Activated naive CD8-positive, alpha-beta T cell treated with anti-CD3 and anti-CD28 coated beads, Interleukin-2, amount 10 ng/mL, durations not matched to agents 7 days and 5 days (primary cell): ENCODE measurements at regions not wholly inside any gene's neighbourhood (a gene's known extent, or its start where the extent isn't known, plus 50 kb on each side); places are given as distances from the start of the nearest gene placed in this dataset.

Source experiments
- ATAC-seq: fragments of 150-1000 bp; cut with Tn5 transposase; one replicate; pipeline ENCODE4 v1.10.0; 2021; ENCODE audit warnings: low read depth, moderate library complexity
- POLR2A ChIA-PET: fragments of 350-600 bp; sonication (Branson Sonifier 250); formaldehyde crosslinking; loops from one replicate; lab custom pipeline; 2021; ENCODE audit warnings: antibody characterized with exemption; lab: Charles Lee
- DNase-seq: peaks from one replicate; pipeline ENCODE4 v3.0.0; 2021
- H3K27ac Mint-ChIP-seq: one replicate; pipeline ENCODE4 v1.8.0; 2022; ENCODE audit warnings: mild to moderate bottlenecking, mixed read lengths
- H3K27me3 Mint-ChIP-seq: one replicate; pipeline ENCODE4 v1.8.0; 2022; ENCODE audit warnings: mild to moderate bottlenecking, moderate library complexity, mixed read lengths
- H3K36me3 Mint-ChIP-seq: one replicate; pipeline ENCODE4 v1.8.0; 2021; ENCODE audit warnings: mild to moderate bottlenecking, mixed read lengths
- H3K4me1 Mint-ChIP-seq: one replicate; pipeline ENCODE4 v1.8.0; 2021; ENCODE audit warnings: mixed read lengths
- H3K4me3 Mint-ChIP-seq: one replicate; pipeline ENCODE4 v1.8.0; 2022; ENCODE audit warnings: mild to moderate bottlenecking, moderate library complexity, mixed read lengths
- H3K9me3 Mint-ChIP-seq: one replicate; pipeline ENCODE4 v1.8.0; 2021; ENCODE audit warnings: mixed read lengths

DNA sequence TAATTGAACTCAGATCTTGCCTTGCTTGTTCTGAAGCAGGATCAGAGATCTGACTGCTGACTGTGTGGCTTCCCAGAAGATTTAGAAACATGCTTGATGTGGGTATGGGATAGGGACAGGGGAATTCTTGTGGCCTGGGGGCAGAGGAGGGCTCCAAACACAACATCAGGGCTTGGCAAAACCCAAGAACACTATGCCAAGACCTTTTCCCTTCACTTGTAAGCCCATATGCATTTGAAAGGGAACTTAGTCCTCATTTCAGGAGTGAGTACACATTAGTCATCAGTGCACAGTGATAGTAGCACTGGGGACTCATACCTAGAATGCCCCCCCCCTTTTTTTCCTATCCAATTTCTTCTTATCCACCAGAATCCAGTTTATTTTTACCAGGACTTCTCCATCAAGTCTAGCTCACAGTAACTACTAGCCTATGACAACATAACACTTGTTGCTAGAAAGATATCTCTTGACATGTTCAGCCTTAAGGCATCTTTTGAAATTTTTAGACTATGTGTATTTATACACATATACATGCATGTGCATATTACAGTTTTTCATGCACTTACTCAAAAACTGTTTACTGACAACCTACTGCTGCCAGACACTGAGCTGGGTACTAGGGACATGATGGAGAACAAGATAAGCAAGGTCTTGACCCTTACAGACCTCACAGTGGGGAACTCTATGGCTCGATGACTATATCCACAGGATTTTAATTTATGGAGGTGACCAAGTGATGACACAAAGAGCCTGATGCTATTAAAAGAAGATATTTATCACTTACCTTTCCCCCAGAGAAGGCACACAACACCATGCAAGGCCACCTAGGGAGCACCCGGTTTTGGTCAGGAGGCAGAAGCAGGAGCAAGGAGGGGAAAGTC, 158.3 kb upstream of the MAP3K1 start:
- no peaks in the 10 kb centered on the region for H3K36me3 Mint-ChIP-seq
- H3K9me3 Mint-ChIP-seq = no peaks in the 10 kb centered on the region
- DNase-seq = no peak
- H3K27ac Mint-ChIP-seq = no peak overlapping the region
- peaks cover 2% of the 10 kb centered on the region for H3K4me1 Mint-ChIP-seq
- H3K27me3 Mint-ChIP-seq = peaks cover 4% of the 10 kb centered on the region
- H3K4me3 Mint-ChIP-seq = no peak overlapping the region
- POLR2A ChIA-PET = no interaction called here
- no peak for ATAC-seq

DNA sequence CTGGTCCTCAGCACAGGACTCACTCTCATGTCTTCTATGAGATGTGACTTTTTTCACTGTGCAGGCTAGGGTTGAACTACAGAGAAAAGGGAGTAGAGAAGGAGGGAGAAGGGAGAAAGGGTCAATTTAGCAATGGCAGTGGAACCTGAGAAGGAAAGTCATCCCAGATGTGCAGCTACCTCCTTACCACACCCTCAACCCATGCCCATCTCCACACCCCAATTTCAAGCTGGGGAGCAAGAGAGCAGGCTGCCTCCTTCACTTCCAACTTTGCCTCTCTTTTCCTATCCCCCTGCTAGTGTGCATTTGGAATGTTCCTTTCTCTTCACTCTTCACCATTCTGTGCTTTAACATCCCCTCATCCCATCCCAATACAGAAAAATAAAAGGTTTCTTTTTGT, 163.5 kb upstream of the MAP3K1 start:
- Mint-ChIP-seq H3K4me3 (no peak overlapping the region), H3K36me3 (no peaks in the 10 kb centered on the region), H3K27me3 (peaks cover 4% of the 10 kb centered on the region), H3K27ac (no peak overlapping the region), H3K9me3 (peaks cover 2% of the 10 kb centered on the region), H3K4me1 (peaks cover 2% of the 10 kb centered on the region)
- ATAC-seq = no peak
- POLR2A ChIA-PET = no interaction called here
- no peak for DNase-seq

DNA sequence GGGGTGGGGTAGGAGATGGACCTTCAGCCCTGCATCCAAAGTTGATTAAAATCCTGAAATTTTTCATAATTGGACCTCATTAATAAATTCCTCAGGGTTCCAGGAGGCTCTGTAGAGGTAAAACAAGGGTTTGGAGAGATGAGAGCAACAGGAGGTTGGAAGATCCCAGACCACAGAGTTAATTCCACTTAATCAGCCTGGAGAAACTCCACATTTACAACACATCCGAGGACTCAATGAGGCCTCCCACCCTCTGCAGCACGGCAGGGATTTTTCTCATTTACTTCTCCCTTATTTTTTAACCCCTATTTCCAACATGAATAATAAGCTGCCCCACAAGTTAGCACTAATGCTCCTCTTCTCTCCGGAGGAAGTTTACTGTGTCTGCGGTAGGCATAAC, 165.0 kb upstream of the MAP3K1 start:
- no peak for DNase-seq
- peaks cover 3% of the 10 kb centered on the region for H3K4me1 Mint-ChIP-seq
- H3K36me3 Mint-ChIP-seq = no peaks in the 10 kb centered on the region
- peaks cover 4% of the 10 kb centered on the region for H3K27me3 Mint-ChIP-seq
- no peak overlapping the region for H3K27ac Mint-ChIP-seq
- no peak for ATAC-seq
- peaks cover 2% of the 10 kb centered on the region for H3K9me3 Mint-ChIP-seq
- H3K4me3 Mint-ChIP-seq = no peak overlapping the region
- POLR2A ChIA-PET = no interaction called here

DNA sequence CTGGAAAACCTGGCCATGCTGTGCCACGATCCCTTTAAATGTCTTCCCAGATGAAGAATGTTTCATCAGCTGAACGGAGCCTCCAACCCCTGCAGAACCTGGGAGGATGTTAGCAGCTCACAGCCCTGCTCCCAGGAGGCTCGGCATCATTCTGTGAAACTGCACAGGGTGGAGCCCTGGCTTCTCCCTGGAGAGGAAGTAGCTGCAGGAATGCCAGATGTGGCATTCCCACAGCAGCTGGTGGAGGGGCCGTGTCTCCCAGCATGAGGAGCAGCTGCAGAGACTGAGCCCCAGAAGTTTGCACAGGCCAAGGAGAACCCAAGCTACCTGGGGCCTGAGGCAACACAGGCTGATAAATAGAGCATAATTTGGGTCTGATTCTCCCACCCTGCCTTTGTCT, 165.8 kb upstream of the MAP3K1 start:
- Mint-ChIP-seq H3K4me1 (peaks cover 3% of the 10 kb centered on the region), H3K27ac (no peak overlapping the region), H3K9me3 (peaks cover 2% of the 10 kb centered on the region), H3K27me3 (peaks cover 4% of the 10 kb centered on the region), H3K36me3 (no peaks in the 10 kb centered on the region), H3K4me3 (no peak overlapping the region)
- no peak for ATAC-seq
- DNase-seq = no peak
- POLR2A ChIA-PET = no interaction called here

DNA sequence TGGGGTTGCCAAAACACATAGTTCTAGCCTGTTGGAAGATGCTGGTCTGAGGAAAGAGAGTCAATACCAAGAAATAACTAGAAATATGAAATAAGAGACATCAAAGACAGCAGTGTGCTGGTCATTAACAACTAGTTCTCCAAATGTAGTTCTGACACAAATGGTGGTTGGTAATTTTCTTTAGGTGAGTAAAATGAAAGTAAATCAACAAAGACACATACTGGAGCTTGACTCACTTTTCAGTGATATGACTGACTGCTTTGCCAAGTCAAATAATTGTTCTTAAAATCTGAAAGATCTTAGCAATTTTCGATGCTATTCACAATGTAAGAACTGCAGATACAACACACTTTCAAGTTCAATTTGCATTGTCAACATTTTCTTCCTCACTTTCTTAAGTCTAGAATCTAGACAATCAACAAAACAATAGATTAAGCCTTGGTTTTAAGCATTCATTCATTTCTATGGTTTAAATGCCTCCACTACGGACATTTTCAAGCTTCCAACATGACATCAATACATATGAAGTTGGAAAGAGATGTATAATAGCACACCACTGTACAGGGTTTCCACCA, 166.8 kb upstream of the MAP3K1 start:
- no peak overlapping the region for H3K27ac Mint-ChIP-seq
- ATAC-seq = no peak
- no peak overlapping the region for H3K4me3 Mint-ChIP-seq
- peaks cover 2% of the 10 kb centered on the region for H3K27me3 Mint-ChIP-seq
- peaks cover 3% of the 10 kb centered on the region for H3K4me1 Mint-ChIP-seq
- H3K9me3 Mint-ChIP-seq = peaks cover 2% of the 10 kb centered on the region
- no peak for DNase-seq
- H3K36me3 Mint-ChIP-seq = no peaks in the 10 kb centered on the region
- POLR2A ChIA-PET = no interaction called here

DNA sequence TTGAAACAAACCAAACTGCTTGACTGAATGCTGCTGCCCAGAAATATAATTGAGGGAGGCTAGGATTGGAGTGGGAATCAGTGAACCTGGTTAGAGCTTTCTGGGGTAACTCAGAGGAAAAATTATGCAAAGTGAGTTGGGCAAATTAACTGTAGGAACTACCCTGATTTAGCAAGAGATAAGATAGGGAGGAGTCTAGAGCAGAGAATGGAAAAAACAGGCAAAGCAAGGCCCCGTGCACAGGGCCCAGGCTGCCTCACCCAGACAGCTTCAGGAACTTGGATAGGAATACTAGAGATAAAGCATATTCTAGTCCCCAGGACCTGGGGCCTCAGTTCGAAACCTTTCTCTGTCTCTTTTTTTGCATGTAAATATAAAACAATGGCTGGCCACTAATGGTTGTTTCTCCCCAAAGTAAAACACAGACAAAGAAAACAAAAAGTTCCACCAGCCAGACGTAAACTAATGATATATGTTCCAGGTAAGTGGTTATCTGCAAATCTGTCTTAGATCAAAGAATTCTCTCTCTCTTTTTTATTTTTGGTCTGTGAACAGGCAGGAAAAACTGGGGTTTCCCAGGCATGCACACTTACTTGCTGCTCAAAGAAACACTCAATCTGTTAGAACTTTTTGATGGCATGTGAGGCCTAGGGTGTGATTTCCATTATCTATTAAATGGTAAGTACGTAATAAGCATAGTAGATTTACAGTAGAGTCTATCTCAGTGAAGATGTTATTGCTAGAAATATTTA, 168.1 kb upstream of the MAP3K1 start:
- Mint-ChIP-seq H3K4me1 (peaks cover 3% of the 10 kb centered on the region), H3K9me3 (peaks cover 2% of the 10 kb centered on the region), H3K4me3 (no peak overlapping the region), H3K27ac (no peak overlapping the region), H3K27me3 (no peaks in the 10 kb centered on the region), H3K36me3 (no peaks in the 10 kb centered on the region)
- ATAC-seq (no peak), DNase-seq (no peak)
- POLR2A ChIA-PET = no interaction called here

DNA sequence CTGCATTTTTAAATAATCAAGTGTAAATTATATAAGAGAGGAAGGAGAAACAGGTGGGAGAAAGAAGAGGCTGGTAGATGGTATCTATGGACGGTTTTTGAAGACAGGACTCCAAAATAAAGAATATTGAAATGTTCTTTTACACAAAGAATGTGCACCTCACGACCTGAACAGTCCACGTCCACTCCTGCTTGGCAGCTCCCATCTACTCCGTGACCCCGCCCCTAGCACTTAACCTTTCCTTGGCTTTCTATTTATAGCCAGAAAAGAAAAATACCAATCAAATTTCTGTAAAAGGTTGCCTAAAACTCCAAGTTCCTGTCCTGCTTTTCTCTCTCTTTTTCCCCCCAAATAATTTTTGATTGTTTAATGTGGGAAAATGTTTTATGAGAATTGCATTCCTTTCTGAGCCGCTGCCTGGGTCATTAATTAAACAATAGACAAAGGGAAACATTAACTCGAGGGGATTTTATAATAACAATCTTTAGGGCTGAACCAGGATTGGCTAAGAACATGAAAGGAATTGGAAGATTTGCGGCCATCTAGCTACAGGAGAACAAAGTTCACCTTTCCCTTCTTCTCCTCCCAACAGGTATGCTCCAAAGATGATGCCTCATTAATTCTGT, 173.6 kb upstream of the MAP3K1 start:
- H3K9me3 Mint-ChIP-seq = no peaks in the 10 kb centered on the region
- H3K27me3 Mint-ChIP-seq = peaks cover 10% of the 10 kb centered on the region
- no peak overlapping the region for H3K27ac Mint-ChIP-seq
- ATAC-seq = no peak
- no peak overlapping the region for H3K4me3 Mint-ChIP-seq
- no peaks in the 10 kb centered on the region for H3K36me3 Mint-ChIP-seq
- POLR2A ChIA-PET = no interaction called here
- DNase-seq = no peak
- no peaks in the 10 kb centered on the region for H3K4me1 Mint-ChIP-seq

DNA sequence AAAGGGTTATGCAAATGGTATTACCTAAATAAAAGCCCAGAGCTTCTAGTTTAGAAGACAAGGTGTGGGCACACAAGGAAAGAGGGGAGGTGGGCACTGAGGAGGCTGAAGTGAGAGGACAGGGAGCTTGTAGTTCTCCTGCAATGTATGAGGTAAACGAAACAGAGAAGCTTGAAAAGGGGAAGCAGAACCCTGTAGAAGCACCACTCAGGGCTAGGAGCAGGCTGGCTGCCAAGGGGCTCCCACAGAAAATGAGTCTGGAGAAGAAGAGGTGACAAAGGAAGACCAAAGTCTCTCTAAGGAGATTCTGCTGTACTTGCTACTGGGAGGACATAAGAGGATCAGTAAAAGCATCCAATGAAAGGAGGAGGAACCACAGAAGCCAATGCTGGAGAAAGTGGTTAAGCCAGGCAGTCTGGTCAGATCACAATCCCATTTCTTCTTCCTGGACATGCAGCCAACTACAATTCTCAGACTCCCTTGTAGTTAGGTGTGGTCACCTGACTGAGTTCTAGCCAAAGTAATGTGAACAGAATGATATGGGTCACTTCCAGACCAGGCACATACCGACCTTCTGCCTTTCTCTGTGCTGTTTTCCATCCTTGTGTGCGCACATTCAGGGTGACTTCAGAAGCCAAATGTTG, 174.5 kb upstream of the MAP3K1 start:
- H3K27me3 Mint-ChIP-seq = peaks cover 10% of the 10 kb centered on the region
- no peaks in the 10 kb centered on the region for H3K36me3 Mint-ChIP-seq
- POLR2A ChIA-PET = no interaction called here
- no peak overlapping the region for H3K27ac Mint-ChIP-seq
- no peaks in the 10 kb centered on the region for H3K4me1 Mint-ChIP-seq
- H3K9me3 Mint-ChIP-seq = no peaks in the 10 kb centered on the region
- H3K4me3 Mint-ChIP-seq = no peak overlapping the region
- ATAC-seq (no peak), DNase-seq (no peak)

DNA sequence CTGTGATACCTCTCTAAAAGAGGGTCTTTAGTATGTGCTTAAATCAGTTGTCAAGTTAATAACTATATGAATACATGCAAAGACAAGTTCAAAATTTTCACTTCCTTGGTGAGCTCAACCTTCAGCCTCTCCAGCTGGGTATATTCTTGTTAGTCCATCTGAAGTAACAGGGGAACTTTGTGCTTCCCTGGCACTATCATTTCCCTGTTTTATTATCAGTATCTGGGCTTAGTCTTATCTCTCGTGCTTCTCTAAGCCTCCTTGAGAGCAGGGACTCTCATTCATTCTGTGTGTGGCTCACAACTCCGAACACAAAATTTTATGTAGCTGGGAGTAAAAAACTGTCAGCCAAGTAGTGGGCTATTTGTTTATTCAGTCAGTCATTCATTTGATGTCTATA, 175.9 kb upstream of the MAP3K1 start:
- H3K36me3 Mint-ChIP-seq = no peaks in the 10 kb centered on the region
- H3K4me3 Mint-ChIP-seq = no peak overlapping the region

DNA sequence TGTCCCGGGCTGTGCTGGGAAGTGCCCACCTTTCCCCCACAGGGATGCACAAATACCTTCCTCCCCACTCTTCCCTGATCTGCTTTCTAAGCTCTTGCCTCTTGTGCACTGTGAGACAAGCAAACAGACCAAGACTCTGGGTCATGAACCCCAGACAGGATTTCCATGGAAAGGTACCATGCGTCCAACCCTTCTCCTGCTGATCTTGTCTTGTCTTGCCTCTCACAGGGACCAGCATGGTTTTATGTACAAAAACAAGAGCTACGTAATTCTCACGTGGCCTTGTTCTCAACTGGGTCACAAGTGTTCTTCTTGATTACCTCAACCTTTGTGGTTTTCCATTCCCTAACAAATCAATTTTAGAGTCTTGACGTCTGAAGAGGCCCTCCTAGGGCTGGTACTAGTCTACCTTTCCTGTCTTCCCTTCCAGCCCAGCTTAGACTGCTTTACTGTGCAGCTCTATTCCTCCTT, 176.5 kb upstream of the MAP3K1 start:
- no peak for ATAC-seq
- Mint-ChIP-seq H3K4me3 (no peak overlapping the region), H3K27me3 (peaks cover 10% of the 10 kb centered on the region), H3K36me3 (no peaks in the 10 kb centered on the region), H3K9me3 (no peaks in the 10 kb centered on the region), H3K27ac (no peak overlapping the region), H3K4me1 (no peaks in the 10 kb centered on the region)
- no peak for DNase-seq
- POLR2A ChIA-PET = no interaction called here

More for the DNA sequence above, 175.9 kb upstream of the MAP3K1 start:
- no peak for DNase-seq
- Mint-ChIP-seq H3K4me1 (no peaks in the 10 kb centered on the region), H3K27me3 (peaks cover 10% of the 10 kb centered on the region), H3K9me3 (no peaks in the 10 kb centered on the region), H3K27ac (no peak overlapping the region)
- POLR2A ChIA-PET = no interaction called here
- ATAC-seq = no peak

DNA sequence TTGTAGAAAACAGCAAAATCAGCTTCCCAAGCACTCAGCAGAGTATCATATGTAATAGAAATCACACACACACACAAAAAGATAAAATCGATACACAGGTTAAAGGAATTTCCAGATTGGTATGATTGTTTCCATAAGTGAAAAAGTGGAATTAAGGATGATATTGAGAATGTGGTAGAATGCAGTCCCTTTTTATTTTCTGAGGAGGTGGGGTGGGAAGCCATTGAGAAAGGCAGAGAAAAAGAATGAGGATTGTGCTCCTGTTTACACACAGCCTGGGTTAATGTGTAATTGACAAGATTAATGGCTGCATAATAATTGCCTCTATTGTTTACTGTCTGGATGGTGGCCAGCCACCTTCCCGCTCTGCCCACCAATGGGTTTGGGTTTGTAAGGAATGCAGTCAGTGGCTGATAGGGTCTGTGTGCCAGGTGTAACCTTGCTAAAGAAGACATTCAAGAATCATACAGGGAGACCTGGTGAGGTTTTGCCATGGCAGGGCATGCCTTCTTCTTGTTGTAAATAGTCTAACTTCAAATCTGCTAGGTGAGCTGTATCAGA, 177.2 kb upstream of the MAP3K1 start:
- Mint-ChIP-seq H3K4me1 (no peaks in the 10 kb centered on the region), H3K27me3 (peaks cover 10% of the 10 kb centered on the region), H3K4me3 (no peak overlapping the region), H3K36me3 (no peaks in the 10 kb centered on the region), H3K9me3 (no peaks in the 10 kb centered on the region), H3K27ac (no peak overlapping the region)
- POLR2A ChIA-PET = no interaction called here
- DNase-seq = no peak
- no peak for ATAC-seq

DNA sequence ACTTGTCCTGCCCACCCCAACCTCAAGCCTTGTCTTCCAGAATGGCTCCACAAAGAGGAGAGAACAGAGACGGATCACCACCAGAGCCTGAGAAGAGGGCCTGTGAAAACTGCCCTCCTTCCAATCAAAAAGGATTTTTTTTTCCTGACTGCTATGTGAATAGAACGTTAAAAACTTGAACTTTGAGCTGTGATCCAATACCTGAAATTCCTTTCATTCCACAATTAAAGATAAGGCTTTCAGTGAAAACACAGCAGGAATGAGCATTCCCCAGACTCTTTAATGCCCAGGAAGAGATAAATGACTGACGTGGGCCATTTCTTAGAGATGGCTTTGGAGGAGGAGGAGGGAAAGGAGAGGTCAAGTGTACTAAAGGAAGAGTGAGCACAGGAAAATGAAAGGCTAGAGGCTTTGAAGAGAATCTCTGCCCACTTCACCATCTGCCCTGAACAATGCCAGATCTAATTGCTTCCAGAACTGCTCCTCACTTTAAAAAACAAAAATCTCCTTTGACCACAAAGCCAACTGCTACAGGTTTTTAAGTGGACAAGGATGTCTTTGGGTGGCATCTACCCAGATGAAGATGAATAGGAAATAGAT, 177.9 kb upstream of the MAP3K1 start:
- no peaks in the 10 kb centered on the region for H3K36me3 Mint-ChIP-seq
- no peaks in the 10 kb centered on the region for H3K4me1 Mint-ChIP-seq
- H3K9me3 Mint-ChIP-seq = no peaks in the 10 kb centered on the region
- H3K4me3 Mint-ChIP-seq = no peak overlapping the region
- DNase-seq = no peak
- POLR2A ChIA-PET = no interaction called here
- H3K27ac Mint-ChIP-seq = no peak overlapping the region
- peaks cover 14% of the 10 kb centered on the region for H3K27me3 Mint-ChIP-seq
- no peak for ATAC-seq
